Body of pancreas (tissue), 4 donors: ENCODE measurements at regions not wholly inside any gene's neighbourhood (a gene's known extent, or its start where the extent isn't known, plus 50 kb on each side); places are given as distances from the start of the nearest gene placed in this dataset.

ENCODE experiments used
- CTCF ChIP-seq, 7 experiments: fragments of 450-650 bp in 4 of 7; fragments of 200-600 bp in 3 of 7; sonication (generic) in 3 of 7; IDR thresholded peaks; one replicate each; pipeline ENCODE4 v1.5.1; 2016 to 2019; ENCODE audit warnings: antibody characterized with exemption in 7 of 7
- POLR2A ChIP-seq, 3 donors: fragments of 450-650 bp; IDR thresholded peaks; one replicate each; pipeline ENCODE4 v1.6.1; 2016; ENCODE audit warnings: antibody characterized with exemption in 3 of 3, mild to moderate bottlenecking in 2 of 3

GRCh38 chr3:135444058-135444457 is 521.5 kb upstream of the PPP2R3A start:
- TF ChIP-seq CTCF (IDR thresholded peaks at IDR 0.05) (no peak), POLR2A (IDR thresholded peaks at IDR 0.05) (no peak)
